ENCODE measurements at regions not wholly inside any gene's neighbourhood (a gene's known extent, or its start where the extent isn't known, plus 50 kb on each side); places are given as distances from the start of the nearest gene placed in this dataset.
"Not testable (repeated sequence)": the region's sequence is repeated elsewhere in the genome, so short reads cannot be mapped to it uniquely, and the experiment has no call there.

DNA sequence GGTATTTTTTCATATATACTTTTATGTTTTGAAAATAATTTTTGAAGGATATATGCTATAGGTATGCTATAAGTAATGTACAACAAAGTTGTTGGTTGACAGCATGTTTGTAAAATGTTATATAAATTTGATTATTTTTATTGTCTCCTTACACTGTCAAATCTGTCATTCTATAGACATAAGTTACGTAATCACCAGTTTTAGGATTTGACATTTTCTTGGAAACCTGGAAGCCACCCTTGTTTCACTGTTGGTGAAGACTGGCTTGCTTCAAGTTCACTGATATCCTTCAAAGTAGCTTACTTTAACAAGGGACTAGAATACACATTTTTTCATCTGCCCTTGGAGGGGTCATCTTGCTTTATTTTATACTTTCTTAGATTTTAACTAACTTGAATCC lies 1288.6 kb upstream of the EYS start:
- no peaks in the 10 kb centered on the region for H3K9me3 ChIP-seq (ENCODE audit: severe bottlenecking)
- H3K4me3 ChIP-seq (ENCODE audit: low read depth, low read length) = no peak overlapping the region
- no peaks in the 10 kb centered on the region for H3K36me3 ChIP-seq
- no peak for DNase-seq
- H3K27ac ChIP-seq = no peak overlapping the region
- no peaks in the 10 kb centered on the region for H3K27me3 ChIP-seq (ENCODE audit: insufficient read depth, low read depth, severe bottlenecking)
- TF ChIP-seq, protein P1, sequence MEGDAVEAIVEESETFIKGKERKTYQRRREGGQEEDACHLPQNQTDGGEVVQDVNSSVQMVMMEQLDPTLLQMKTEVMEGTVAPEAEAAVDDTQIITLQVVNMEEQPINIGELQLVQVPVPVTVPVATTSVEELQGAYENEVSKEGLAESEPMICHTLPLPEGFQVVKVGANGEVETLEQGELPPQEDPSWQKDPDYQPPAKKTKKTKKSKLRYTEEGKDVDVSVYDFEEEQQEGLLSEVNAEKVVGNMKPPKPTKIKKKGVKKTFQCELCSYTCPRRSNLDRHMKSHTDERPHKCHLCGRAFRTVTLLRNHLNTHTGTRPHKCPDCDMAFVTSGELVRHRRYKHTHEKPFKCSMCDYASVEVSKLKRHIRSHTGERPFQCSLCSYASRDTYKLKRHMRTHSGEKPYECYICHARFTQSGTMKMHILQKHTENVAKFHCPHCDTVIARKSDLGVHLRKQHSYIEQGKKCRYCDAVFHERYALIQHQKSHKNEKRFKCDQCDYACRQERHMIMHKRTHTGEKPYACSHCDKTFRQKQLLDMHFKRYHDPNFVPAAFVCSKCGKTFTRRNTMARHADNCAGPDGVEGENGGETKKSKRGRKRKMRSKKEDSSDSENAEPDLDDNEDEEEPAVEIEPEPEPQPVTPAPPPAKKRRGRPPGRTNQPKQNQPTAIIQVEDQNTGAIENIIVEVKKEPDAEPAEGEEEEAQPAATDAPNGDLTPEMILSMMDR (IDR thresholded peaks at IDR 0.05; ENCODE audit: low read depth, low read length) = no peak

DNA sequence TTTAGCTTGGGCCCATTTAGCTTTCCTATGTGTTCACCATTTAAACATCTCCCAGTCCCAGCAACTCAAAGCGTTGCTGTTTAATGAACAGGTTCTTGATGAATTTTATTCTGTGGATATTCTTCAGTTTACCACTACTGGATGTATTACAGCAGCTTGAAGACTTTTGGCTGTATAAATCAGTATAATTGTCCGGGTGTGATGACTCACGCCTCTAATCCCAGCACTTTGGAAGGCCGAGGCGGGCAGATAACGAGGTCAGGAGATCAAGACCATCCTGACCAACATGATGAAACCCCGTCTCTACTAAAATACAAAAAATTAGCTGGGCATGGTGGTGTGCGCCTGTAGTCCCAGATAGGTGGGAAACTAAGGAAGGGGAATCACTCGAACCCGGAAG lies 1286.7 kb upstream of the EYS start:
- H3K4me3 ChIP-seq (ENCODE audit: low read depth, low read length); DNase-seq; H3K27ac ChIP-seq; H3K36me3 ChIP-seq; H3K27me3 ChIP-seq (ENCODE audit: insufficient read depth, low read depth, severe bottlenecking); H3K9me3 ChIP-seq (ENCODE audit: severe bottlenecking): not testable (repeated sequence)

GRCh38 chr6:66993272-66993671 lies 1286.2 kb upstream of the EYS start:
- TF ChIP-seq, protein P1 (IDR thresholded peaks at IDR 0.05; ENCODE audit: low read depth, low read length) = no peak
- no peak for DNase-seq
- H3K27me3 ChIP-seq (ENCODE audit: insufficient read depth, low read depth, severe bottlenecking) = no peaks in the 10 kb centered on the region
- H3K27ac ChIP-seq = no peak overlapping the region
- no peak overlapping the region for H3K4me3 ChIP-seq (ENCODE audit: low read depth, low read length)
- no peaks in the 10 kb centered on the region for H3K36me3 ChIP-seq
- H3K9me3 ChIP-seq (ENCODE audit: severe bottlenecking) = no peaks in the 10 kb centered on the region

DNA sequence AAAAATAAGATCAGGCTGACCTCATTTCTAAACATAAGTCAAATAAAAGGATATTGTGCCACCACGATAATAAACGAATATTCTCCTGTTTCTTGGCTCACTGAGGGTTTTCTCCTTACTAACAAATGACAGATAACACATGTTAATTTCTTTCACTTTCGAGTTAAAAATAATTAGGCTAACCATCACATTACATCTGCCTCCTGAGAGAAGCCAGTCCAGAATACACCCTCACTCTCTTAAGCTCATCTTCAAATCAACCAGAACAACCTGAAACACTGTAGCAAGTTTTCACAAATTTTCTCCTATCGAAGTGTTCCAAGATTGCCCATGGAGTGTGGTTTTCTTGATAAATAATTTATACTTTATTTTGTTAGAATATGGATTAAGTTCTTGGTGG lies 1285.6 kb upstream of the EYS start:
- H3K36me3 ChIP-seq = no peaks in the 10 kb centered on the region
- DNase-seq = no peak
- no peaks in the 10 kb centered on the region for H3K9me3 ChIP-seq (ENCODE audit: severe bottlenecking)
- H3K27me3 ChIP-seq (ENCODE audit: insufficient read depth, low read depth, severe bottlenecking) = no peaks in the 10 kb centered on the region
- TF ChIP-seq, protein P1 (IDR thresholded peaks at IDR 0.05; ENCODE audit: low read depth, low read length) = no peak
- H3K4me3 ChIP-seq (ENCODE audit: low read depth, low read length) = no peak overlapping the region
- no peak overlapping the region for H3K27ac ChIP-seq

DNA sequence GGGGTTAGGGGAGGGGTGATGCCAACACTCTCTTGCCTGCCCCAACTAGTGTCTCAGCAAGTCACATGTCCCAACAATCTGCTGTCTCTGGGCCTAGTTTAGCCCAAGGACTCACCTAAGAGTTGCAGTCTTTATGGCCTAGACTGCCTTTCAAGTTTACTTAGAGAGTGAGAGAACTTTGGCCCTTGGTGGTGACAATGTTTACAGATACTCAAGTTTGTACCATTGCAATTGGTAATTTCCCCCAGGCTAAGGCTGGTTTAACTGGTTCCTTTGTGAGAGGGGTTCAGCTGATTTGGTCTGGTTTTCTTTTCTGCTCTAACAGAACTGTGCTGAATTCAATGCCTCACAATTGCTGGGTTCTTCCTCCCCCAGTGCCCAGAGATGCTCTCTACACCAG lies 1279.9 kb upstream of the EYS start:
- no peak overlapping the region for H3K27ac ChIP-seq

GRCh38 chr6:66985816-66986215 lies 1278.8 kb upstream of the EYS start:
- DNase-seq = no peak
- TF ChIP-seq, protein P1 (IDR thresholded peaks at IDR 0.05; ENCODE audit: low read depth, low read length) = no peak
- Histone ChIP-seq H3K9me3 (ENCODE audit: severe bottlenecking) (no peaks in the 10 kb centered on the region), H3K27ac (no peak overlapping the region), H3K36me3 (no peaks in the 10 kb centered on the region), H3K27me3 (ENCODE audit: insufficient read depth, low read depth, severe bottlenecking) (no peaks in the 10 kb centered on the region), H3K4me3 (ENCODE audit: low read depth, low read length) (no peak overlapping the region)

More for the DNA sequence above, 1279.9 kb upstream of the EYS start:
- TF ChIP-seq, protein P1 (IDR thresholded peaks at IDR 0.05; ENCODE audit: low read depth, low read length) = no peak
- Histone ChIP-seq H3K9me3 (ENCODE audit: severe bottlenecking) (no peaks in the 10 kb centered on the region), H3K36me3 (no peaks in the 10 kb centered on the region), H3K27me3 (ENCODE audit: insufficient read depth, low read depth, severe bottlenecking) (no peaks in the 10 kb centered on the region), H3K4me3 (ENCODE audit: low read depth, low read length) (no peak overlapping the region)
- no peak for DNase-seq
